HS-5 (cell line): ENCODE measurements at regions not wholly inside any gene's neighbourhood (a gene's known extent, or its start where the extent isn't known, plus 50 kb on each side); places are given as distances from the start of the nearest gene placed in this dataset.
"Not testable (repeated sequence)": the region's sequence is repeated elsewhere in the genome, so short reads cannot be mapped to it uniquely, and the experiment has no call there.

Experiments used
- DNase-seq: peaks from one replicate; pipeline ENCODE4 v3.0.0-alpha.2; 2012; ENCODE audit warnings: low read depth

- no peak for DNase-seq
These were observed 109.3 kb downstream of the PRKAB2 start for GRCh38 chr1:147062956-147063355.

- DNase-seq, result not testable (repeated sequence)
These were observed 110.4 kb downstream of the PRKAB2 start for GRCh38 chr1:147061880-147062279.

- no peak for DNase-seq
These were observed 115.1 kb downstream of the NBPF12 start for GRCh38 chr1:147053269-147053668.

GRCh38 chr1:147052677-147053076, 114.6 kb downstream of the NBPF12 start:
- no peak for DNase-seq

- DNase-seq, result no peak
These were observed 114.0 kb downstream of the NBPF12 start for GRCh38 chr1:147052143-147052542.

DNA sequence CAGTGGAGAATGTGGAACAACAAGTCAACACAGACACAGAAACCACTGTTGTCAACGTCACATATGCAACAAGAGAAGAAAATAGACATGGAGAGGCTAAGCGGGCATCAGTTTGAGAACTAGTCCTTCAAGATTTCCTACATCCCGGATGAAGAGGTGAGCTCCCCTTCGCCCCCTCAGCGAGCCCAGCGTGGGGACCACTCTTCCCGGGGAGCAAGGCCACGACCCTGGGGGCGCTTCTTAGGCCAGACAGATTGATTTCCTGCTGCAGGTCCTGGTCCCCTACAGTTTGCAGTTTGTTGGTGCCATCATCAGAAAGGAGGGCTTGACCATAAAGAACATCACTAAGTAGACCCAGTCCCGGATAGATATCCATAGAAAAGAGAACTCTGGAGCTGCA, 113.0 kb downstream of the NBPF12 start:
- DNase-seq, result no peak

- DNase-seq, result no peak
These were observed 112.5 kb downstream of the NBPF12 start for GRCh38 chr1:147050654-147051053.

- DNase-seq, result not testable (repeated sequence)
These were observed 108.8 kb downstream of the NBPF12 start for GRCh38 chr1:147046863-147047394.

DNA sequence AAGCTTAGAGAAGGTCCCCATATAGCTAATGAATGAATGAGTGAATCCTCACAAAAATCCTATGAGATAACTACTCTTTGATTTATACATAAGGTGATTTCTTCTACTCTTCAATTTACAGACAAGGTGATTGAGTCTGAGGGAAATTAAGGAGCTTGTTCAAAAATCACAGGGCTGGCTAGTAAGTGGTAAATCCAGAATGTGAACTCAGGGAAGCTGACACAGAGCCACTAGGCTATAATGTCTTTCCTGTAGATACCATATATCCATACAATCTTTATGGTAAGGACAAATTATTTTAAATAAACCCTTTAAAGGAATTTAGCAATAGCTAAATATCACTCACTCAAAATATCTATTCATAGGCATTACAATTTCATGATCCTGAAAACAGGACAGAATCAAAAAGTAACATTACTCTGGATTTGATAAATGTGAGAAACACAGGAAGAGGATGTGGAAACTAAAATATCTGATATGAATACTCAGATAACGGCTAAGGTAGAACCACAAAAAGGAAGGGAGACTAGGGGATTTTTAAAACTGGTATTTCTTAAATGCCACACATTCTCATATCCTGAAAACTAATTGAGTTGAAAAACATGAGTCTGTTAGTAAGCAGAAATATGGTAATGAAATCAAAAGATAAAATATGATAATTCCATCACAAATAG, 108.2 kb downstream of the NBPF12 start:
- no peak for DNase-seq
